GM19239 (cell line): ENCODE measurements at regions not wholly inside any gene's neighbourhood (a gene's known extent, or its start where the extent isn't known, plus 50 kb on each side); places are given as distances from the start of the nearest gene placed in this dataset.

Experiments used
- DNase-seq: peaks from one replicate; pipeline ENCODE4 v3.0.0; 2011; ENCODE audit warnings: low spot score; ENCODE audit not compliant: insufficient read length
- FAIRE-seq: peaks from 2 replicates; lab custom pipeline; 2011; peaks lifted over from hg19 to GRCh38; lab: Jason Lieb, UNC

GRCh38 chr5:18159331-18159730 lies 525.1 kb downstream of the TAF11L14 start:
- FAIRE-seq, result no peak
- DNase-seq, result no peak

- FAIRE-seq (no peak), DNase-seq (no peak)
Observed at GRCh38 chr5:18171684-18172083, 537.4 kb downstream of the TAF11L14 start.

- no peak for FAIRE-seq
Observed at GRCh38 chr5:18179579-18179978, 545.3 kb downstream of the TAF11L14 start.

GRCh38 chr5:18181575-18181974 lies 547.3 kb downstream of the TAF11L14 start:
- DNase-seq (no peak), FAIRE-seq (no peak)

More at GRCh38 chr5:18179579-18179978, 545.3 kb downstream of the TAF11L14 start:
- no peak for DNase-seq

DNA sequence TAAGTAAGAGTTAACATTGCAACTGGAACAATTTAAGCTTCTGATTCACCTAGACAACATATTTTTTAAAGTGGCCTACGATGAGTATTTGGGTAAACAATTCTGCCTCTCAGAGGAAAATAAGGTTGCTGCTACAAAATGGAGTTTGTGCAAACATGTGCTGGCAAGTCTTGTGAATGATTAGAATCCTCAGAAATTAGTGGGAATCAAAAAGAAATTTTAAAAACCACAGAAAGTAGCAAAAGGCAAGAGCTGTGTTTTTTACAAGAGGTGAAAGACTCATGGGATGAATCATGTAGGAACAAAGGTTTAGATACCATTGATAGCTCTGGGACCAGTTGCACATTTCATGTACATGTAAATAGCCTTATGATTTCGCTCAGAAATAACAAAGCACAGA lies 561.6 kb downstream of the TAF11L14 start:
- no peak for DNase-seq
- FAIRE-seq, result no peak

- no peak for FAIRE-seq
- no peak for DNase-seq
Observed at GRCh38 chr5:18197734-18198133, 563.5 kb downstream of the TAF11L14 start.

DNA sequence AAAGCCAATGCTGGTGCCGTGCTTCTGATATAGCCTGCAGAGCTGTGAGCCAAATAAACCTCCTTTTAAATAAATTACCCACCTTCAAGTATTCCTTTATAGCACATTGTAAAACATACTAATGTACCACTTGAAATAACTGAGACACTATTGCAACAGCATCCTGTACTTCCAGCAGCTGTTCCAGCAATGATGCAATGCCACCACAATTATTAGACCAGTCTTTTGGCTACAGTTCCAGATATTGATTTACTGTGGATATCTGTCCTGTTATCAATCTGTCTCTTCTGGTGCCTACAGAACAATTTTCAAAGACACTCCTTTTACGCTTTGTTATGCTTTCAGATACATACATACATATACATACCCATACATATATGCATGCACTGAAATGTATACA lies 567.9 kb downstream of the TAF11L14 start:
- no peak for FAIRE-seq
- no peak for DNase-seq

- FAIRE-seq, result no peak
- DNase-seq, result no peak
Observed at GRCh38 chr5:18203296-18203695, 569.0 kb downstream of the TAF11L14 start.

DNA sequence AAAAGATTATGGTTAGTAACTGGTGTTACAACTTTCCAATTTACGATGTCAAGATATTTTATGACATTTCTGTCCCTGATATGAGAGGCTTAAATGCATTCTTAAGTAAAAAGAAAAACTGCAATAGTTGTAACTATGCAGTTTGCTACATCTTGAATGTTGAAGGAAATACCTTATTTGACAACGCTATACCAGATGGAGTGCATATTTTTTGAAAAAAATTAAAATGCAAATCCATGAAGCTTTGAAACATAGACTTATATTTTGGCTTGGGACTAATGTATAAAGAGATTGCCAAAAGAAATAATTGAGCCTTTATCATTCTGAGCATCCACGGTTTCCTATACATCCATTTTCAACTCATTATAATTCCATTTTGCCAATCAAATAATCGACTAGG lies 579.4 kb downstream of the TAF11L14 start:
- no peak for DNase-seq
- FAIRE-seq, result no peak

DNA sequence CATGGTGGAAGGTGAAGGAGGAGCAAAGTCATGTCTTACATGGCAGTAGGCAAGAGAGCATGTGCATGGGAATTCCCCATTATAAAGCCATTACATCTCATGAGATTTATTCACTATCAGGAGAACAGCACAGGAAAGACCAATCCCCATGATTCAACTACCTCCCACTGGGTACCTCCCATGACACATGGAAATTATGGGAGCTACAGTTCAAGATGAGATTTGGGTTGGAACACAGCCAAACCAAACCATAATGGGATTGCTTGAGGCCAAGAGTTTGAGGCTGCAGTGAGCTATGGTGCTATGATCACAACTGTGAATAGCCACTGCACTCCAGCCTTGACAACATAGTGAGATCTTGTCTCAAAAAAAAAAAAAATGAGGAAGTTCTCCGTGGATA lies 581.8 kb downstream of the TAF11L14 start:
- FAIRE-seq, result no peak
- DNase-seq, result no peak

GRCh38 chr5:18216729-18217128 lies 582.5 kb downstream of the TAF11L14 start:
- FAIRE-seq, result no peak
- DNase-seq, result no peak

- DNase-seq (no peak), FAIRE-seq (no peak)
Observed at GRCh38 chr5:18219241-18219640, 585.0 kb downstream of the TAF11L14 start.

DNA sequence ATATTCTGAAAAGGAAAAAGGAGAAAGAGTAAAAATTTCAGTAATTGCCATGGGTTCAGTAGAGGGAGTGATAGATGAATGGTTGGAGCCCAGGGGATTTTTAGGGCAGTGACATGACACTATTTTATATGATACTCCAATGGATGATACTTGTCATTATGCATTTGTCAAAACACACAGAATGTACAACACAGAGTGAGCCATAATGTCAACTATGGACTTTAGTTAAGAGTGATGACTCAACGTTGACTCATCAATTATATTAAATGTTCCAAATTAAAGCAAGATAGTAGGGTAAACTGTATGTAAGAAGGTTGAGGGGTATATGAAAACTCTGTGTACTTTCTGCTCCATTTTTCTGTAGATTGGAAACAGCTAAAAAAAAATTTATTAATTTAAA lies 586.4 kb downstream of the TAF11L14 start:
- no peak for FAIRE-seq

GRCh38 chr5:18236386-18236785 lies 602.1 kb downstream of the TAF11L14 start:
- FAIRE-seq, result no peak
- DNase-seq, result no peak

More for the DNA sequence above, 586.4 kb downstream of the TAF11L14 start:
- DNase-seq, result no peak

DNA sequence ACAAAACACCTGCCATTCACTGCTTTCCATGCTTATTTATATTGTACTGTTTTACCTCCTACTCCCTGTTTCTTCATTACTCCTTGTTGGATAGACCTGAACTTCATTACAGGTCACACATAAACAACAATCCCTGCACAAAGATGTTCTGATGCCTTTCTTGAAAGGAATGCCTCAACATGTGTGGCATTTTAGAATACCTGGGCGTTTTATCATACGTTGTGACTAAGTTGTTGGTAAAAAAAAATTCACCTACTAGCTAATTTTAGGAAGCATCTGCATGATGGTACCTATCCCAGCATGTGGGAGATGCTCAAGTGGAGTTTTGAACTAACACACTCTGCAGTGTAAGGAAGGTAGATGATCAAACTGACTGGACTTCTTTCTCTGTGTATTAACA lies 604.1 kb downstream of the TAF11L14 start:
- no peak for DNase-seq
- no peak for FAIRE-seq

DNA sequence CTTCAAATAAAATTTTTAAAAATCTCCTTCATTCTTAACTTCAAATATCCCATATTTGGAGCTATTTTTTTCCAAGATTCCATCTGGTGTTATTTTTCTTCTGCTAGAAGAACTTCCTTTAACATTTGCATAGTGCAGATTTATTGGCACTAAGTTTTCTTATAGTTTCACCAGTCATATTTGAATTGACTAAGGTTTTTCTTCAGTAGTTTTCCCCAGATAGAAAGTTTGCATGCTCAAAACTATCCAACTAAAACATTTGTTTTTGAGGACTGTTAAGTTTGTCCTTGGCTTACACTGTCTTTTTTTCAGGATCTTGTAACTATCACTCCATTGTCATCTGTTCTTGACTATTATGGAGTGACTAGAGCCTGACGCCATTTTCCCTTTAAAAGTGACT lies 606.7 kb downstream of the TAF11L14 start:
- DNase-seq (no peak), FAIRE-seq (no peak)

DNA sequence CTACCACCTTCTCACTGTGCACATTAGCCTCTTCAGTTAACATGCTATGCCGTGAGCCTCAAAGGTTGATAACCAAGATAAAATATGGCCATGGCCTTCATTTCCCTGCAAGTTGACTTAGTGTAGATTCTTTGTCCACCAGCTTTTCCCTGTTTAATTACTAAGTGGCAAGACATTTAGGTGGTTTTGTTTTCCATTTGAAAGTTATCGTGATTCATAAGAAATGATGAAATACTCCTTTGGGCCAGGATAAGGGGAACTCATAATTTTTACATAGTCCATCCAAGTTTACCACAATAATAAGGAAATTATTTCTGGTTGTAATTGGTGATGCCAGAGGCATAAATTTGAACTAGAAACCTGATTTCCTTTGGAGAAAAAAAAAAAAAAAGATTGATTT lies 609.6 kb downstream of the TAF11L14 start:
- DNase-seq (no peak), FAIRE-seq (no peak)

- FAIRE-seq, result no peak
- DNase-seq, result no peak
Observed at GRCh38 chr5:18244309-18244708, 610.0 kb downstream of the TAF11L14 start.

DNA sequence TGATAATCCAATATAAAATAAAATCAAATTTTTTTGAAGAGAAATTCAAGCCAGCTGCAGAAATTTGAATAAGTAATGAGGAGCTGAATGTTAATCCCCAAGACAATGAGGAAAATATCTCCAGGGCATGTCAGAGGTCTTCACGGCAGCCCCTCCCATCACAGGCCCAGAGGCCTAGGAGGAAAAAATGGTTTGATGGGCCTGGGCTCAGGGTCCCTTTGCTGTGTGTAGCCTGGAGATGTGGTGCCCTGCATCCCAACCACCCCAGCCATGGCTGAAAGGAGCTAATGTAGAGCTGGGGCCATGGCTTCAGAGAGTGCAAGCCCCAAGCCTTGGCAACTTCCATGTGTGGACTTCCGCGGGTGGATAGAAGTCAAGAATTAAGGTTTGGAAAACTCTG lies 618.3 kb downstream of the TAF11L14 start:
- FAIRE-seq (no peak), DNase-seq (no peak)

GRCh38 chr5:18264126-18264882 lies 630.0 kb downstream of the TAF11L14 start:
- DNase-seq (no peak), FAIRE-seq (no peak)

GRCh38 chr5:18270635-18271338 lies 636.5 kb downstream of the TAF11L14 start:
- FAIRE-seq (no peak), DNase-seq (no peak)

- DNase-seq (no peak), FAIRE-seq (no peak)
Observed at GRCh38 chr5:18276939-18277338, 642.7 kb downstream of the TAF11L14 start.
